Superior temporal gyrus (tissue), 1 donor: ENCODE measurements at regions not wholly inside any gene's neighbourhood (a gene's known extent, or its start where the extent isn't known, plus 50 kb on each side); places are given as distances from the start of the nearest gene placed in this dataset.
"Not testable (repeated sequence)": the region's sequence is repeated elsewhere in the genome, so short reads cannot be mapped to it uniquely, and the experiment has no call there.

Experiments
- DNase-seq: peaks from one replicate; pipeline ENCODE4 v3.0.0-alpha.2; 2016; ENCODE audit errors: extremely low spot score

GRCh38 chr3:188974856-188975599 is 196.7 kb upstream of the TPRG1 start:
- DNase-seq: no peak

GRCh38 chr3:188975600-188976314 is 196.0 kb upstream of the TPRG1 start:
- no peak for DNase-seq

- DNase-seq: no peak
These were observed 195.4 kb upstream of the TPRG1 start for GRCh38 chr3:188976407-188976806.

GRCh38 chr3:188978421-188979171 is 193.2 kb upstream of the TPRG1 start:
- no peak for DNase-seq

- DNase-seq: no peak
These were observed 192.5 kb upstream of the TPRG1 start for GRCh38 chr3:188979248-188979647.

GRCh38 chr3:188979669-188980310 is 192.0 kb upstream of the TPRG1 start:
- DNase-seq: no peak

- no peak for DNase-seq
These were observed 178.6 kb upstream of the TPRG1 start for GRCh38 chr3:188993181-188993580.

GRCh38 chr3:189001559-189001958 is 170.2 kb upstream of the TPRG1 start:
- no peak for DNase-seq

GRCh38 chr3:189003410-189003809 is 168.4 kb upstream of the TPRG1 start:
- no peak for DNase-seq

- DNase-seq: no peak
These were observed 158.4 kb upstream of the TPRG1 start for GRCh38 chr3:189013224-189013888.

GRCh38 chr3:189014526-189014925 is 157.2 kb upstream of the TPRG1 start:
- no peak for DNase-seq

- DNase-seq: not testable (repeated sequence)
These were observed 148.9 kb upstream of the TPRG1 start for GRCh38 chr3:189022576-189023466.

GRCh38 chr3:189025866-189026265 is 145.9 kb upstream of the TPRG1 start:
- DNase-seq: no peak

- no peak for DNase-seq
These were observed 144.1 kb upstream of the TPRG1 start for GRCh38 chr3:189027626-189028155.

GRCh38 chr3:189038773-189039745 is 132.7 kb upstream of the TPRG1 start:
- no peak for DNase-seq

GRCh38 chr3:189040656-189041335 is 131.0 kb upstream of the TPRG1 start:
- DNase-seq: no peak

GRCh38 chr3:189041482-189042090 is 130.2 kb upstream of the TPRG1 start:
- DNase-seq: no peak

- no peak for DNase-seq
These were observed 128.9 kb upstream of the TPRG1 start for GRCh38 chr3:189042832-189043231.
